ENCODE measurements at regions not wholly inside any gene's neighbourhood (a gene's known extent, or its start where the extent isn't known, plus 50 kb on each side); places are given as distances from the start of the nearest gene placed in this dataset.

DNA sequence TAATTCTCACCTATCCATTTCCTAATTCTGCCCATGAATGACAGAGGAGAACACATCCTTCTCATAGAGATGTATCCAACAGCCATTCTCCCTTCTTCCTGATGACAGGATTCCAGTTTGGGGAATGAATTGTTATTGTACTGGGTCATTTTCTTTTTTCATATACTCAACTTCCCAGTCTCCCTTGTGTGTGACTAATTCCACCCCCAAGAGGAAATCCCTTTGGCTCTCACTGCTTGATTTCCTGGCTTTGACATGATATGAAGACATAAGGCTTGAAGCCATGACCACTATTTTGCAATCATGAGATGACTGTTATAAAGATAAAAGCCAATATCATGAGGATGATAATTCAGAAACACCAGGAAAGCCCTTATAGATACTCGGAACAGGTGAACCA is 384.7 kb upstream of the ACVR2A start:
- no peaks in the 10 kb centered on the region for H3K4me1 Mint-ChIP-seq (ENCODE audit: low read depth, unreplicated experiment)
- no peak for TF ChIP-seq EZH2 (IDR thresholded peaks at IDR 0.05; ENCODE audit: insufficient read depth, low read length)
- TF ChIP-seq, protein P1, sequence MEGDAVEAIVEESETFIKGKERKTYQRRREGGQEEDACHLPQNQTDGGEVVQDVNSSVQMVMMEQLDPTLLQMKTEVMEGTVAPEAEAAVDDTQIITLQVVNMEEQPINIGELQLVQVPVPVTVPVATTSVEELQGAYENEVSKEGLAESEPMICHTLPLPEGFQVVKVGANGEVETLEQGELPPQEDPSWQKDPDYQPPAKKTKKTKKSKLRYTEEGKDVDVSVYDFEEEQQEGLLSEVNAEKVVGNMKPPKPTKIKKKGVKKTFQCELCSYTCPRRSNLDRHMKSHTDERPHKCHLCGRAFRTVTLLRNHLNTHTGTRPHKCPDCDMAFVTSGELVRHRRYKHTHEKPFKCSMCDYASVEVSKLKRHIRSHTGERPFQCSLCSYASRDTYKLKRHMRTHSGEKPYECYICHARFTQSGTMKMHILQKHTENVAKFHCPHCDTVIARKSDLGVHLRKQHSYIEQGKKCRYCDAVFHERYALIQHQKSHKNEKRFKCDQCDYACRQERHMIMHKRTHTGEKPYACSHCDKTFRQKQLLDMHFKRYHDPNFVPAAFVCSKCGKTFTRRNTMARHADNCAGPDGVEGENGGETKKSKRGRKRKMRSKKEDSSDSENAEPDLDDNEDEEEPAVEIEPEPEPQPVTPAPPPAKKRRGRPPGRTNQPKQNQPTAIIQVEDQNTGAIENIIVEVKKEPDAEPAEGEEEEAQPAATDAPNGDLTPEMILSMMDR (IDR thresholded peaks at IDR 0.05; ENCODE audit: insufficient read depth, low read depth, low read length) = no peak

DNA sequence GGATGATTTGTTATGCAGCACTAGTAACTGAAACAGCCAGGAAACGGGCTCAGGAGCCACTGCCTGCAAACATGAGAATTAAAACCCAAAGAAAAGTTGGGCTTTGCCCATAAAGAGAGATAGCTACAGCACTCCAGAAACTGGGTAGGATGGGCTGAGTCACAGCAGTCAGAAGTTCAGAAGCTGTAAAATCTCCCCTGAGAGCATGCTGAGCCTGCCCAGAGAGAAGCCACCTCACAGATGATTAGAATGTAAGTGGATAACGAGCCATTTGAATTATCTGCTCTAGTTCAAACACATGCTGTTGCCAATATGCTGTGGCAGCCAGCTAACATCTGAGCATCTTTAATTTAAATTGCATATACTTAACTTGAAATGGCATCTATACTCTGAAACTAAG is 388.1 kb upstream of the ACVR2A start:
- FAIRE-seq (no peak), DNase-seq (ENCODE audit: low read depth) (no peak)
- no peak overlapping the region for H3K9ac ChIP-seq (ENCODE audit: low read length)
- H3K9me3 ChIP-seq (ENCODE audit: insufficient read depth, low read depth, low read length) = no peaks in the 10 kb centered on the region
- H3K4me3 ChIP-seq (ENCODE audit: insufficient read depth, low read depth, low read length) = no peak overlapping the region
- H3K4me2 ChIP-seq (ENCODE audit: low read length) = no peak overlapping the region
- H4K20me1 ChIP-seq (ENCODE audit: insufficient read depth, low read length) = no peaks in the 10 kb centered on the region
- H3K27ac Mint-ChIP-seq (ENCODE audit: unreplicated experiment) = no peak overlapping the region
- no peaks in the 10 kb centered on the region for H3K36me3 ChIP-seq (ENCODE audit: insufficient read depth, low read length)
- H2AFZ ChIP-seq (ENCODE audit: low read depth, low read length) = no peak overlapping the region
- peaks cover 3% of the 10 kb centered on the region for H3K27me3 Mint-ChIP-seq (ENCODE audit: low read depth, unreplicated experiment)
- H3K4me1 Mint-ChIP-seq (ENCODE audit: low read depth, unreplicated experiment) = no peaks in the 10 kb centered on the region
- no peak overlapping the region for H3K27ac ChIP-seq (ENCODE audit: low read depth, low read length)
- no peak for TF ChIP-seq EZH2 (IDR thresholded peaks at IDR 0.05; ENCODE audit: insufficient read depth, low read length)
- TF ChIP-seq, protein P1 (IDR thresholded peaks at IDR 0.05; ENCODE audit: insufficient read depth, low read depth, low read length) = no peak
- no peaks in the 10 kb centered on the region for H3K27me3 ChIP-seq (ENCODE audit: insufficient read depth, low read length)
- no peaks in the 10 kb centered on the region for H3K36me3 Mint-ChIP-seq (ENCODE audit: low read depth, unreplicated experiment)
- no peak overlapping the region for H3K4me3 Mint-ChIP-seq (ENCODE audit: unreplicated experiment)
- H3K9me3 Mint-ChIP-seq (ENCODE audit: unreplicated experiment) = peaks cover 3% of the 10 kb centered on the region
- H3K4me1 ChIP-seq (ENCODE audit: insufficient read depth, low read length) = no peaks in the 10 kb centered on the region
- H3K79me2 ChIP-seq (ENCODE audit: insufficient read depth, low read length) = no peaks in the 10 kb centered on the region

More for the DNA sequence above, 384.7 kb upstream of the ACVR2A start:
- Histone ChIP-seq H3K27ac (ENCODE audit: low read depth, low read length) (no peak overlapping the region), H3K79me2 (ENCODE audit: insufficient read depth, low read length) (no peaks in the 10 kb centered on the region), H3K9me3 (ENCODE audit: insufficient read depth, low read depth, low read length) (no peaks in the 10 kb centered on the region), H3K36me3 (ENCODE audit: insufficient read depth, low read length) (no peaks in the 10 kb centered on the region), H3K4me3 (ENCODE audit: insufficient read depth, low read depth, low read length) (no peak overlapping the region), H4K20me1 (ENCODE audit: insufficient read depth, low read length) (no peaks in the 10 kb centered on the region), H3K4me1 (ENCODE audit: insufficient read depth, low read length) (no peaks in the 10 kb centered on the region), H2AFZ (ENCODE audit: low read depth, low read length) (no peak overlapping the region), H3K27me3 (ENCODE audit: insufficient read depth, low read length) (no peaks in the 10 kb centered on the region), H3K4me2 (ENCODE audit: low read length) (no peak overlapping the region), H3K9ac (ENCODE audit: low read length) (no peak overlapping the region)
- no peak for FAIRE-seq
- Mint-ChIP-seq H3K27ac (ENCODE audit: unreplicated experiment) (no peak overlapping the region), H3K27me3 (ENCODE audit: low read depth, unreplicated experiment) (no peaks in the 10 kb centered on the region), H3K36me3 (ENCODE audit: low read depth, unreplicated experiment) (no peaks in the 10 kb centered on the region), H3K9me3 (ENCODE audit: unreplicated experiment) (peaks cover 3% of the 10 kb centered on the region), H3K4me3 (ENCODE audit: unreplicated experiment) (no peak overlapping the region)
- peak; percentile 44 for DNase-seq (ENCODE audit: low read depth)

DNA sequence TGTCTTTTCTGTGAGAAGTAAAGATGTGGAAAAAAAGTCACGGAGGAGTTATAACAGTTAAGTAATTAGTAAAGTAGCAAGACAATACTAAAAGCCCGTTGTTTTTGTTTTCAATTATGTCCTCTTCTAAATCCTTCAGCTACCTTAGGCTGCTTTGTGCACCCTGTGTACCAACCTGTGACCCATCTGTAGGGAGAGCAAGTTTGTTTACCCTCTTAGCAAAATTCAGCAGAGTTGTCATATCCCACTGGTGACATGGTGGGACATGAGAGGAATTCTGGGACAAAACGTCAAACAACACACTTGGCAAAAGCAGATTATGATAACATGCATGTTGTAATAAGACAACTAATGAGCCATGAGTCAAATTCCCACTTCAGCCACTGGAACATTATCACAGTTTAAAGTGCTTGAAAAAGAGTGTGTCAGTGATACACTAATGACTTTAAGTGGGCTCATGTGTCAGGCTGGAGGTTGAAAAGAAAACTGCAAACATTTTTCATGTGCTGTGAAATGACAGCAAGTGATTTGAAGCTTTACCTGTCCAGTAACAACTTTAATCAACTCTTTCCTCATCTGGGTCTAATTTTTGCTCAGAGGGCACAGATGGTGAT is 392.8 kb upstream of the ACVR2A start:
- Histone ChIP-seq H3K4me2 (ENCODE audit: low read length) (no peak overlapping the region), H3K36me3 (ENCODE audit: insufficient read depth, low read length) (no peaks in the 10 kb centered on the region), H3K79me2 (ENCODE audit: insufficient read depth, low read length) (no peaks in the 10 kb centered on the region), H3K9ac (ENCODE audit: low read length) (no peak overlapping the region), H3K4me1 (ENCODE audit: insufficient read depth, low read length) (no peaks in the 10 kb centered on the region), H3K9me3 (ENCODE audit: insufficient read depth, low read depth, low read length) (no peaks in the 10 kb centered on the region), H3K4me3 (ENCODE audit: insufficient read depth, low read depth, low read length) (no peak overlapping the region), H3K27me3 (ENCODE audit: insufficient read depth, low read length) (no peaks in the 10 kb centered on the region), H4K20me1 (ENCODE audit: insufficient read depth, low read length) (no peaks in the 10 kb centered on the region), H3K27ac (ENCODE audit: low read depth, low read length) (no peak overlapping the region), H2AFZ (ENCODE audit: low read depth, low read length) (no peak overlapping the region)
- Mint-ChIP-seq H3K4me3 (ENCODE audit: unreplicated experiment) (no peak overlapping the region), H3K4me1 (ENCODE audit: low read depth, unreplicated experiment) (peaks cover 9% of the 10 kb centered on the region), H3K27me3 (ENCODE audit: low read depth, unreplicated experiment) (peaks cover 7% of the 10 kb centered on the region), H3K9me3 (ENCODE audit: unreplicated experiment) (peaks cover 3% of the 10 kb centered on the region), H3K27ac (ENCODE audit: unreplicated experiment) (no peak overlapping the region), H3K36me3 (ENCODE audit: low read depth, unreplicated experiment) (no peaks in the 10 kb centered on the region)
- no peak for DNase-seq (ENCODE audit: low read depth)
- FAIRE-seq = no peak
- TF ChIP-seq, protein P1 (IDR thresholded peaks at IDR 0.05; ENCODE audit: insufficient read depth, low read depth, low read length) = no peak
- no peak for TF ChIP-seq EZH2 (IDR thresholded peaks at IDR 0.05; ENCODE audit: insufficient read depth, low read length)

All from astrocyte (in vitro differentiated cells and primary cell).